ENCODE measurements at regions not wholly inside any gene's neighbourhood (a gene's known extent, or its start where the extent isn't known, plus 50 kb on each side); places are given as distances from the start of the nearest gene placed in this dataset.

GRCh38 chr21:22516230-22516629, 1518.0 kb downstream of the NCAM2 start:
- no peak for TF ChIP-seq CTCF (IDR thresholded peaks at IDR 0.05)
- no peak for TF ChIP-seq EZH2 (IDR thresholded peaks at IDR 0.05)

Measured in neural progenitor cell (in vitro differentiated cells).